Endometrial microvascular endothelial cells (primary cell): ENCODE measurements at regions not wholly inside any gene's neighbourhood (a gene's known extent, or its start where the extent isn't known, plus 50 kb on each side); places are given as distances from the start of the nearest gene placed in this dataset.

Experiments
- in situ Hi-C: cut with HindIII; loops from 2 replicates; pipeline ENCODE4 v1.10.0; 2017; ENCODE audit warnings: low sequenced_read_pairs, low pct_unique_long_range_greater_than_20kb; ENCODE audit errors: inconsistent ontology term

DNA sequence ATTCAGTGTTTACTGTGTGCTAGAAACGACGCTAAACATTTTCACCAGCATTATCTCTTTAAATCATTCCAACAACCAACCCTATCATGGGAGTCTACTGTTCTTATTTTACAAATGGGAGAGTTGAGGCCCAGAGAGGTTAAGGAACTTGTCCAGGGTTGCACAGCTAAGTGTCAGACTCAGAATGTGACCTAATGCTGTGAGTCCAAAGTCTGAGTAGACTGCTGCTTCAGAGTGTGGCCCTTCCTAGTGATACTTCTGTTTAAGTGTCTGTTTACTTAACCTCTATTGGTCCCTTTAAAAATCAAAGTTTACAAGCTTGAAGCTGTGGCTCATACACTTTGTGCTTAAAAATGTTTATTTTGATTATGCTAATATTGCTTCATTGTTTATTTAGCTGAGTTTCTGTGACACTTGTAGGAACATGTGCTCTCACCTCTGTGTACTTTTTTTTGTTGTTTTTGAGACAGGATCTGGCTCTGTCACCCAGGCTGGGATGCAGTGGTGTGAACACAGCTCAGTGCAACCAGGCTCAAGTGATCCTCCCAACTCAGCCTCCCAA is 84.4 kb upstream of the SYPL1 start:
- in situ Hi-C loops = no loop called here

DNA sequence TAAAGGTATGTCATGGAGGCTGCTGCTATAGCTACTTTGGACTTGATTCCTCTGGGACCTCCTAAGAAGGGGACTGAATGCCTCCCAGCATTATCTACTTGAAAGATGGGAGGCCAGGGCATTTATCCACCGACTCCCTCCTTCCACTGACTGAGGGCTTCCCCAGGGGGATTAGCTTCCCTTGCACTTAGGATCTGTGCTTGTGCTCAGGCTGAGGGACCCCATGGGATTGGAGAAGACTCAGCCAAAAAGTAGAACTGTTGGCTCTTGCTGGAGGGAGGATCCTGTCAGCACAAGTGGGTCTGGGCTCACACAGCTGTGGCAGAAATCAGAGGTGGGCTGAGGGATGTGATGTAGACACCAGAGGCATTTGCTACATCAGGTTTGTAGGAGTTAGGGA is 81.5 kb upstream of the SYPL1 start:
- in situ Hi-C loops = no loop called here

DNA sequence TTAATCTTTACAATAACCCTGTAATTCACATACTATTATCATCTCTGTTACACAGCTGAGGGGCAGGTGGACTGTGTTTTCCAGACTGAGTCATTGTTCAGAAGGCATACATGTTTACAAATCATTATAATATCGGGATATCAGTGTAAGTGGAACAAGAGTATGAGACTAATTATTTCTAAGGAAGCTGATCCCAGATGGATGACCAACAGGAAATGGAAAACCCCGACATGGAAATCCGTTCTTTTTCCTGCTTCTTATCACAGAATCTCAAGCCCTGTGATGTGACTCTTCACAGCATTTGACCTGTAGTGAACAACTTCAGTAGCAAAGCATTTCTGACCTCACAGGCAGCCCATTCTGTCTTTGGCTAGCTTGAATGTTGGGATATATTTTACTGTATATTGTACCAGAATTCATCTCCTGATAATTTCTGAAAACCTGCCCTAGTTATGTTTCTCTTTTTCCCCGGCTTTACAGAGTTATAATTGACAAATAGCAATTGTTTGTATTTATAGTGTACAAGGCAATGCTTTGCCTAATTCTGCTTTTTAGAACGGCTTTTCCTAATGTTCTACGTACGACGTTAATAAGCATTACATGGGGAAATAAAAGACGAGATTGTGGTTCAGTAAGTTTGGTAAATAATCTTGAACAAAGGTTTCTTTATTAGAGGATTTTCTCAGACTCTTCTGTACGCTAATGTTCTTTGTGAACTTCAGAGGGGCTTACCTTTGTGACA is 78.6 kb upstream of the SYPL1 start:
- in situ Hi-C loops = no loop called here

DNA sequence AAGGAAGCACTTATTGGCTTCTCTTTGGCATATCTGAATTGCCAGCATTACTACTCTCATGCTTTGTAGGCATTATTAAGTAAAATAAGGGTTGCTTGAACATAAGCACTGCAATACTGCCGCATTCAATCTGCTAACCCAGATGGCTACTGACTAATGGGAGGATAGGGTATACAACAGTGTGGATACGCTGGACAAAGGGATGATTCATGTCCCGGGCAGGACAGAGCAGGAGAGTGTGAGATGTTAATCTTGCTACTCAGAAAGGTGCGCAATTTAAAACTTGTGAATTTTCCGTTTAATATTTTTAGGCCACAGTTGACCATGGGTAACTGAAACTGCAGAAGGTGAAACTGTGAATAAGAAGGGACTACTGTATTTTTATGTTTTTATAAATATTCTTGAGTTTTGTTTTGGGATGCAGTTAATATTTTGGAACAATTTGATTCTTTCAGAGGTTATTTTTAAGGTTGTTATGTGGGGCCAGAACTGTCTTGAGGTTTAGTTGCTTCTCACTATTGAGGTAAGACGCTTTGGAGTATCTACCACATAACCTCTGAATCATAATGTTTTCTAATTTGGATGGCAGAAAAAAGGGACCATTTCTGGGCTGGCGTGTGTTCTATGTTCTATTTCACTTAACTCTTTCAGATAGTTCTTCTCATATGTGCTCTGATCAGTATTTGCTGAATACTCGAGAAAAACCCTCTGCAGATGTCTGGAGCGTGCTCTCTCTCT is 75.7 kb upstream of the SYPL1 start:
- in situ Hi-C loops = no loop called here

DNA sequence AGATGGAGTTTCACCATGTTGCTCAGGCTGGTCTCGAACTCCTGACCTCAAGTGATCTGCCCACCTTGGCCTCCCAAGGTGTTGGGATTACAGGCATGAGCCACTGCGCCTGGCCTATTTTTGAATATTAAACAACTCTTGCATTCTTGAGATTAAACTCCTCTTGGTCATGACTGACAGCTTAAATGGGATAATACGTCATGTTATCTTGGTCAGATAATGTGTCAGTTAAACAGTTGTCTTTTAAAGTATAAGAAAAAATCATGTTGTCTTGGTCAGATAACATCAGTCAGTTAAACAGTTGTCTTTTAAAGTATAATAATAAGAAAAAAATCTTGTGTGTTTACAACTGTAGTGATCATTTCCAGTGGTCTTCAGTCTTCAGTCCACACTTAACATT is 73.6 kb upstream of the SYPL1 start:
- in situ Hi-C loops = no loop called here

DNA sequence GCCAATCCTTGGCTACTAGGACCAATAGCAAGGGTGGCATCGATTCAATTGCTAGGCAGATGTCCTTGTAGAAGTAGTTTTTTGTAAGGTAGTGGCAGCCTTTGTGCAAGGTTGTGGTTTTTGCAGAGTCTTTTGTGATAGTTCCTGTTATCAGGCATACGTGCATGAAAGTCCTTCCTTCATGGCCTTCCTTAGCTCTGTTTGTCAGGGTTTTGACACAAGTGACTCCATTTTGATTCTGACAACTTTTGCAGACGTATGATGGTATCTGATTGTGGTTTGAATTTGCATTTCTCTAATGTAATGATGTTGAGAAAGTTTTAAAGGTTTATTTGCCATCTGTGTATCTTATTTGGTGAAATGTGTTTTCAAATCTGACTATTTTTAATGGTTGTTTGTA is 71.8 kb upstream of the SYPL1 start:
- in situ Hi-C loops = no loop called here

DNA sequence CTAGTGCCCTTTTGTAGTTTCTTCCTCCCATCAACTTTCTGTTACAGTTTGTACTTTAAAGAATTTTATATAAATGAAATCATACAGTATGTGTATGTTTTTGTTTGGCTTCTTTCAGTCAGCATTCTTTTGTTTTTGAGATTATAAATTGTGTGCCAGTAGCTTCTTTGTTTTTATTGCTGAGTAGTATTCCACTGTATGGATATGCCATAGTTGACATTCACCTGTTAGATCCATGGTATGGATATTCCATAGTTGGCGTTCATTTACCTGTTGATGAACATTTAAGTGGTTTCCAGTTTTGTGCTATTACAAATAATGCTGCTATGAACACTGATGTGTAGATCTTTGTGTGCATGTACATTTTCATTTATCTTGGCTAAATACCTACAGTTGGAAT is 70.8 kb upstream of the SYPL1 start:
- in situ Hi-C loops = no loop called here

DNA sequence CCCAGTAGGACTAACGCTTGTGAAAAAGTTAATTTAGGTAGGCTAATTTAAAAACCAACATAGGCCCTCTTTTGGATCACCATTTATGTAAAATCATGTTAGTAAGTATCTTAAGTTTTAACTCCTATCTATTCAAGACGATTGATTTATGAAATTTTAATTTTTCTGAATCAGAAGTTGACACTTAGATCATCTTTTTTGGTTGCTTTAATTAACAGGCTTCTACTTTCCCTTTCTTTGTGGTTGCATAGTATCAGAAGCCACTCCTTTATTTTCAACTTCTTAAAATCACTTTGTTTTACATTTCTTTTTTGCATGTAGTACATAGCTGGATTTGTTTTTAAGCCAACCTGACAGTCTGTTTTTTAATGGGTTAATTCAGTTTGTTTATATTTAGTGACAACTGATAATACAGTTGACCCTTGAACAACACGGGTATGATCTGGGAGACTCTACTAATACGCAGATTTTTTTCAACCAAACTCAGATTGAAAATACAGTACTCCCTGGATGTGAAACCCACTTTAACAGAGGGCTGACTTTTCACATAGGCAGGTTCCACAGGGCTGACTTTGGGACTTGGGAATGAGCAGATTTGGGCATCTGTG is 69.7 kb upstream of the SYPL1 start:
- in situ Hi-C loops = no loop called here

DNA sequence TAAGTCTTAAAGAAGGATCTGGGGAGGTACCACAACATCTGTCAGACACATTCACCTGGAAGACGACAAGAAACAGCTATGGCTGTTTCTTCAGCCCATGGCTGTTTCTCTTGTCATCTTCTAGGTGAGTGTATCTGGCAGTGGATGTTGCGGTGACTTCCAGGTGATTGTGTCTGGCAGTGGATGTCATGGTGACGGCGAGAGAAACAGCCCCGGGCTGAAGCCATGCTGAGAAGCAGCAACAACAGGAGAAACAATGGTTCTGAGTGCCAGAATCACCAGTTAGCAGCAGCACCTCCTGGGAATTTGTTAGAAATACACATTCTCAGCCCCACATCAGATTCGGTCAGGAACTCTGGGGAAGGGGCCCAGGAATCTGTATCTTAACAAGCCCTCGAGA is 68.6 kb upstream of the SYPL1 start:
- in situ Hi-C loops = no loop called here

DNA sequence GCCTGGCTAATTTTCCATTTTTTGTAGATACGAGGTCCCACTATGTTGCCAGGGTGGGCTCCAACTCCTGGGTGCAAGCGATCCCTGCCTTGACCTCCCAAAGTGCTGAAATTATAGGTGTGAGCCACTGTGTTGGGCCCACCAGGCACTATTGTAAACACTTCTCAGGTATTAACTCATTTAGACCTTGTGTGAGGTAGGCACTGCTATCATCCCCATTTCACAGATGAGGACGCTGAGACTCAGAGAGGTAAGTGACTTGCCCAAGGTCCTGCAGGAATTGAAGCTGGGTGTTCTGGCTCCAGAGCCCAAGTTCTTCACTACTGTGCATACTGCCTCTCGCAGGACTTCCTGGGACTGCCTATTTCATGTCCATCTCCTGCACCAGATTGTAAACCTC is 67.1 kb upstream of the SYPL1 start:
- in situ Hi-C loops = no loop called here

DNA sequence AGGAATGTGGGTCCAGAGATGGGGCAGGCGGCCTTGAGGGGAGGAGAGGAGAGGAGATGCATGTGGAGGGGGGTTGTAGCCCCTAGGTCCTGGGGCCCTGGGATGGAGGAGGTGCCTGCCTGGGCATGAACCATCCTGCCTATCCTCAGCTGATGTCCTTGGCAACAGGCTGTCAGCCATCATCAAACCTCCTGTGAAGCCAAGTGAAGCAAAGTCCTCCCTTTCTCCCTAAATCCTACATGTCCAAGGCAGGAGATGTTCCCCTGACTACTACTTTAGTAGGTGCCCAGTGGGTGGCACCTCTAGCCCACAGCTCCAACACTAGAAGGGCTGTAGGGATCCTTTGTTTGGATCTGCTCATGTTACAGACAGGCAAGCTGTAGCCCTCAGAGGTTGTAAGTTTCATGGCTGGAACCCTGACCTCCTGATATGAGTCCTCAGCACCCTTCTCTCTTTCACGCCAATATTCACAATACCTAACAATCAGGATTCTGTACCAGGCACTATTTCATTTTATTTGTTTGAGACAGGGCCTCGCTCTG is 66.6 kb upstream of the SYPL1 start:
- in situ Hi-C loops = no loop called here

DNA sequence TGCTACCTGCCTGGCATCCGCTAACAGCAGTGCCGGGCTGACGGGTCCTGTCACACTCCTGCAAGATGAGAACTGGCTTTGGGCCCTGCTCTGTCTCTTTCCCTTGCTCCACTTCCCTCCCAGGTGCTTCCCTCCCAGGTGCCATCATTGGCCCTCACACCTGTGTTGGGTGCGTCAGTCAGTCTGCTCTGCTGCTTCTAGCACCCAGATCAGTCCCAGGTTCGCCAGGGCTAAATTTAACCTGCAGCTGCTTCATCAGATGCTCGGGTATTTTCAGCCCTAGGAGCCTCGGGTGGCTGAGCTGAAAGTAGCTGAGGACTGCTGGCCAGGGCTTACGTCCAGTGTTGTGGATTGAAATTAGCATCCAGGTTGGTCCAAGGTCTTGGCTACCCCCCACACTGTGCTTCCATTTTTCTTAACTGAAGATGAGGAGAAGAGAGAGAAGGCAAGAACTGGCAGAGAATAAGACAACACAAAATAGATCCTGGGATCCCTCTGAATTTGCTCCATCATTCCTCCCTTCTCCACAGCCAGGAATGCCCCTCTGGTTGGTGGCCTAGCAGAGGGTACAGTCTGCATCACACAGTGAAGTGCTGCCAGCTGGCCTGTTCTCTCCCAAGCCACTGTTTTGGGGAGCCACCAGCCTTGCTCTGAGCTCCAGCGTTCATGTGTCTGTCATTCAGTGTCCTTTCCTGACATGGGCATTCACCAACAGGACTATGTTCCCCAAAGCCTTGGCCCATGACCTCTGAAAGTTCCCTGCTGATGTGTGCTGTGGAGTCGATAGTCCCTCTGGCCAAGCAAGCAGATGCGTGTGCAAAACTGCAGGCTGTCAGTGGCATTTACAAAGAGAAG is 65.9 kb upstream of the SYPL1 start:
- in situ Hi-C loops = no loop called here

DNA sequence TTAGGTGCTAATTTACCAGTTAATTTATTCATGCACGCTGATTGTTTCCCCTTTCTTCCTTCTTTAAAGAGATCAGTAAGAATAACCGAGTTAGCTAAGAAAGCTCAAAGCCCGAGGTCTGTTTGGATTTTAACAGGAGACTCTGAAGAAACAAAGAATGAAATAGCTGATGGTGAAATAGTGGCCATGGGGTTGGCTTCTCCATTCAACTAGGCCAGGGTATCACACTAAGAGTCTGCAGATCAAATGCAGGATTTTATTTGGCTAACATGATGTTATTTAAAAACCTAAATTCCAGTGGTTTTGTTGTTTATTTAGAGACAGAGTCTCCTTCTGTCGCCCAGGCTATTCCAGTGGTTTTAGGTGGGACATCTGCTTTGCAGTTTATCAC is 65.2 kb upstream of the SYPL1 start:
- in situ Hi-C loops = no loop called here

DNA sequence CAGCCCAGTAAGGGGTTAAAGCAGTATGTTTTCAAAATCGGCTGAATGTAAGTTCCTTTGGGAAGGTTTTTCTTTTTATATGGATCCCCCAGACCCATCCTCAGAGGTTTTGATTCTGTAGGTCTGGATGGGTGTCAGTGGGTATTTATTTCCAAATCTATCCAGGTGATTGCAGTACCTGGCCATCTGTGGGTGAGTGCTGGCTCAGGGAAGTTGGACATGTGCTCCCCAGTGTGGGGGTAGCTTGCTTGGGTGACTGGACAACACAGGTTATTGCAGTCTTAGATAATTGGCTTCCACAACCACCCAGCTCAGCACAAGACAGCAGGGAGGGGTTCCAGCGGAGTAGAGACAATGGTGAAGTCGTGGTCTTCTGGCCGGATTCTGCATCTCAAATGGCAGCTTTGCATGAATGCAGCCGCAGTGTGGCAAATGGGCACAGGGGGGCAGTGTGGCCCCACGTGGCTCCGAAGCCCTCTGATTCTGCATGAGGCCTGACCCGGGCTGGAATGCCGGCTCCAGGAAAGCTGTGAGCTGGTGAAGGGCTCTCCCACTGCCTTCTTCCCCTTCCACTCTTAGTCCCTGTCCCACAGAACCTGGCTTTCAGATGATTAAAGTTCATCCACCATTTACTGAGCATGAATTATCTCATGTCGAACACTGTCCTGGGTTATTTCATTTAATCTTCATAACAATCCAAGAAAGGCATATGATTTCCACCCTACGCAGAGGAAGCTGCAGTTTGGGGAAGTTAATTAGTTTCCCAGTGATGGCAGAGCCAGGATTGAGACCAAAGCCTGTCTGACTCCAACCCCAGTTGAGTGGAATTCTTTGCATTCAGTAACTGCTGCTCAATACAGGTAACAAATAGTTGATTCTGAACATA is 64.5 kb upstream of the SYPL1 start:
- in situ Hi-C loops = no loop called here

DNA sequence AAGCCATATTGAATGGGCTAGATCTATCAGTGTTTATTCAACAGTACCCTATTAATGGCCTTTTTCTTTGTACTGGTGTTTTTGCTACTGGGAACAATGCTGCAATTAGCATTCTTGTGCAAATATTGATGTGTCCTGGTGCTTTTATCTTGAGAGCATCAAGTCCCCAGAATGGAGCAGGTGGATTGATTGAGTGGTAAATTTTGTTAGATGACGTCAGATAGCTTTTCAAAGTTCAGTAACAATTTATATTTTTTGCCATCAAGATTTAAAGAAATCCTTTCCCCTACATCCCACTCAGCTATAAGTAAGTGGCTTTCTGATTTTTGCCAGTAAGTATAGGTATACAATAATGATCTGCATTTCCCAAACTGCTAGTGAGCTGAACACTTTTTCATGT is 63.4 kb upstream of the SYPL1 start:
- in situ Hi-C loops = no loop called here

DNA sequence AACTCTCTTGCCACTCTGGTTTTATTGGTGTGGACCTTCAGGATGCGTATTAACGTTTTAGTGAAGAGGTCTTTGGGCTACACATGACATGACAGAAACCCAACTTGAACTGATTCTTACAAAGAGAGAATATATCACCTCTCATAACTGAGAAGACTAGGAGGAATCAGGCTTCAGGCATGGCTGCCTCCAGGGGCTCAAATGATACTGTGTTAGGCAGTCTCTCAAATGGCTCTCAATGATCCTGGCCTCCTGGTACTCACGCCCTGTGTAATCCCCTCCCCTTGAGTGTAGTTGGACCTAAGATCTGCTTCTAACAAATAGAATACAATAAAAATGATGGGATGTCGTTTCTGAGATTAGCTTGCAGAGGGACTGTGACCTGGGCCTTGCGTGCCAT is 58.5 kb upstream of the SYPL1 start:
- in situ Hi-C loops = loop anchor here (25.0 kb wide), 1 partner anchor 108 kb away; no protein-coding TSS in a partner anchor

DNA sequence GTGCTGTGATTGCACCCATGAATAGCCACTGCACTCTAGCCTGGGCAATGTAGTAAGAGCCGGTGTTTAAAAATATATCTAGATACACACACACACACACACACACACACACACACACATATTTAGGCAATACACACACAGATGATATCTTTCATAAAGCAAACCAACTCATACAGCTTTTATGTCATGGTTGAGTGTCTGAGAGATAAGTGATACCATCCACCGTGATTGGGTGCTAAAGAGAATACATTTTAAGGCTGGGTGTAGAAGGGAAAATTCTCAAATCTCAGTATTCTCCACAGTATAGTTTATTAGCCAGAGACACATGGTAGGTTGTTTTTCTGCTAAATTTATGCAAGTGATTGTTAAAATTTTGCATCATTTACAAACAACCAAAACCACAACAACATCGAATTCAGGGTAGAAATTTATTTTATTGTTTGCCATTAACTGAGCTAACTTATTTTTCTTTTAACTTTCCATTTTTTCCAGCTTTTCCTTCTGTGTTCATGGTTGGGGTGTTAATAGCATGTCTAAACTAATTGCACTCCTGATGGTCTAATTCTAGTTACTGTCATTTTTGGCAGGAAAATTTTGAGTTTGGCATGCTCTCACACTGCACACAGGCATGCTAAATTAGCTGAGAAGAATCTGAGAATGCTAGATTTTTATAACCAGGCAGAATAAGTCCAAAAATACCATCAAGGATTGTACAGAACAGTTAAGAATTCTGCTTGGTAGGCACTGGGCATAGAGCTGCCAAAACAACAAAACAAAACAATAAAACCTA is 57.9 kb upstream of the SYPL1 start:
- in situ Hi-C loops = loop anchor here (25.0 kb wide), 1 partner anchor 108 kb away; no protein-coding TSS in a partner anchor
